ENCODE measurements at regions not wholly inside any gene's neighbourhood (a gene's known extent, or its start where the extent isn't known, plus 50 kb on each side); places are given as distances from the start of the nearest gene placed in this dataset.

DNA sequence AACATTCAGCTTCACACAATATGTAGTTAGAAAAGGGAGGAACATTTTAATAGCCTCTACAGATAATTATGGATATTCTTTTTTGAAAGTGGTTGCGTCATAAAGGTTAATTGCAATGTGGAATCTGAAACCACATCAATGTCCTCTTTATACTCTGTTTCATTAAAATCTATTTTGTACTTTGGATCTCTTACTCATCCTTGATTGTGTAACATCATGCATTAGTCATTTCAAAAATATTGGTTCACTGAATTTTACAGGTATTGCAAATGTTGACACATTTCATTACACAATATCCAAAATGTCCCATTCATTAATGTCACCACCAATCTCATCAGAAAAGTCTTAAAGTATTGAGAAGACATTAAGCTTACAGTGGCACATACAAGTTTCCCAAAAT is 62.7 kb upstream of the USP9X start:
- TF ChIP-seq, protein P1, sequence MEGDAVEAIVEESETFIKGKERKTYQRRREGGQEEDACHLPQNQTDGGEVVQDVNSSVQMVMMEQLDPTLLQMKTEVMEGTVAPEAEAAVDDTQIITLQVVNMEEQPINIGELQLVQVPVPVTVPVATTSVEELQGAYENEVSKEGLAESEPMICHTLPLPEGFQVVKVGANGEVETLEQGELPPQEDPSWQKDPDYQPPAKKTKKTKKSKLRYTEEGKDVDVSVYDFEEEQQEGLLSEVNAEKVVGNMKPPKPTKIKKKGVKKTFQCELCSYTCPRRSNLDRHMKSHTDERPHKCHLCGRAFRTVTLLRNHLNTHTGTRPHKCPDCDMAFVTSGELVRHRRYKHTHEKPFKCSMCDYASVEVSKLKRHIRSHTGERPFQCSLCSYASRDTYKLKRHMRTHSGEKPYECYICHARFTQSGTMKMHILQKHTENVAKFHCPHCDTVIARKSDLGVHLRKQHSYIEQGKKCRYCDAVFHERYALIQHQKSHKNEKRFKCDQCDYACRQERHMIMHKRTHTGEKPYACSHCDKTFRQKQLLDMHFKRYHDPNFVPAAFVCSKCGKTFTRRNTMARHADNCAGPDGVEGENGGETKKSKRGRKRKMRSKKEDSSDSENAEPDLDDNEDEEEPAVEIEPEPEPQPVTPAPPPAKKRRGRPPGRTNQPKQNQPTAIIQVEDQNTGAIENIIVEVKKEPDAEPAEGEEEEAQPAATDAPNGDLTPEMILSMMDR (tag by site-specific recombination; IDR thresholded peaks at IDR 0.05) = no peak
- TF ChIP-seq ZNF423 (tag by site-specific recombination; IDR thresholded peaks at IDR 0.05) = no peak
- TF ChIP-seq GLIS2 (tag by site-specific recombination; IDR thresholded peaks at IDR 0.05) = no peak
- TF ChIP-seq, protein P2, sequence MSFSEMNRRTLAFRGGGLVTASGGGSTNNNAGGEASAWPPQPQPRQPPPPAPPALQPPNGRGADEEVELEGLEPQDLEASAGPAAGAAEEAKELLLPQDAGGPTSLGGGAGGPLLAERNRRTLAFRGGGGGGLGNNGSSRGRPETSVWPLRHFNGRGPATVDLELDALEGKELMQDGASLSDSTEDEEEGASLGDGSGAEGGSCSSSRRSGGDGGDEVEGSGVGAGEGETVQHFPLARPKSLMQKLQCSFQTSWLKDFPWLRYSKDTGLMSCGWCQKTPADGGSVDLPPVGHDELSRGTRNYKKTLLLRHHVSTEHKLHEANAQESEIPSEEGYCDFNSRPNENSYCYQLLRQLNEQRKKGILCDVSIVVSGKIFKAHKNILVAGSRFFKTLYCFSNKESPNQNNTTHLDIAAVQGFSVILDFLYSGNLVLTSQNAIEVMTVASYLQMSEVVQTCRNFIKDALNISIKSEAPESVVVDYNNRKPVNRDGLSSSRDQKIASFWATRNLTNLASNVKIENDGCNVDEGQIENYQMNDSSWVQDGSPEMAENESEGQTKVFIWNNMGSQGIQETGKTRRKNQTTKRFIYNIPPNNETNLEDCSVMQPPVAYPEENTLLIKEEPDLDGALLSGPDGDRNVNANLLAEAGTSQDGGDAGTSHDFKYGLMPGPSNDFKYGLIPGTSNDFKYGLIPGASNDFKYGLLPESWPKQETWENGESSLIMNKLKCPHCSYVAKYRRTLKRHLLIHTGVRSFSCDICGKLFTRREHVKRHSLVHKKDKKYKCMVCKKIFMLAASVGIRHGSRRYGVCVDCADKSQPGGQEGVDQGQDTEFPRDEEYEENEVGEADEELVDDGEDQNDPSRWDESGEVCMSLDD (tag by site-specific recombination; IDR thresholded peaks at IDR 0.05) = no peak

Measured in HEK293 (cell line).